Activated CD4-positive, alpha-beta T cell treated with anti-CD3 and anti-CD28 coated beads, Interleukin-2, amount 50 U/mL, for 48 hours (primary cell): ENCODE measurements at regions not wholly inside any gene's neighbourhood (a gene's known extent, or its start where the extent isn't known, plus 50 kb on each side); places are given as distances from the start of the nearest gene placed in this dataset.

ENCODE experiments used
- DNase-seq, 2 experiments: peaks; one replicate each; pipeline ENCODE4 v3.0.0-alpha.2; 2020

DNA sequence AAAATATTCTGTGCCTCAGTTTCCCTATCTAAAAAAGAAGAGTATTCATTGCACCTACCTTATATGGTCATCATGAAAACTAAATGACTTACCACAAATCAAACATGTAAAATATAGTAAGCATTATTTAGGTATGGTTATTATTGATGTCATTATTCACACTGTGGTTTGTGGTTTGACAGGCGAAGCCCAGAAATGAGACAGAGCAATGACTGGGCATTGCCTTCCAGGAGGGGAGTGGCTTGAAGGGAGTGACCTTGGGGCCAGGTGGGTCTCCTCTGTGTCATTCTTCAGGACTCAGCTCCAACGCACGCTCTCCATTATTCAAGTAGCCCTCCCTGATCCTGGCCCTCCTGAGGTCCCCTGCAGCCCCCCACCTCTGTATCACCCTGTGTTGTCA, 133.7 kb downstream of the DMRTA2 start:
- no peak for DNase-seq

DNA sequence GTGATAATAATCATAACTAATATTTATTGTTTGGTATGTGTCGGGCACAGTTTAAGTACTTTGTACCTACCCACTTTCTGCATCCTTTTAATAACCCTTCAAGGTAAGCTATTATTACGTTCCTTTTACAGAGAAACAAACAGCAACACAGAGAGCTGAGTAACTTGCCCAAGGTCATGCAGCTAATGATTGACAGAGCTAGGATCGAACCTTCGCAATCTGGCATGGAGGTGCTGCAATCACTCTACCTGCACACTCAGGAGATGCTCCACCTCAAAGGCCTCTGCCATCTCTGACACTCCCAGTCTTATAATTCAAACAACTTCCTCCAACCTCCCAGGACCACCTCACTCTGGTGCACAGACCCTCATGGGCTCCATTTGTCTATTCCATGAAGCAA, 137.2 kb downstream of the DMRTA2 start:
- no peak for DNase-seq

DNA sequence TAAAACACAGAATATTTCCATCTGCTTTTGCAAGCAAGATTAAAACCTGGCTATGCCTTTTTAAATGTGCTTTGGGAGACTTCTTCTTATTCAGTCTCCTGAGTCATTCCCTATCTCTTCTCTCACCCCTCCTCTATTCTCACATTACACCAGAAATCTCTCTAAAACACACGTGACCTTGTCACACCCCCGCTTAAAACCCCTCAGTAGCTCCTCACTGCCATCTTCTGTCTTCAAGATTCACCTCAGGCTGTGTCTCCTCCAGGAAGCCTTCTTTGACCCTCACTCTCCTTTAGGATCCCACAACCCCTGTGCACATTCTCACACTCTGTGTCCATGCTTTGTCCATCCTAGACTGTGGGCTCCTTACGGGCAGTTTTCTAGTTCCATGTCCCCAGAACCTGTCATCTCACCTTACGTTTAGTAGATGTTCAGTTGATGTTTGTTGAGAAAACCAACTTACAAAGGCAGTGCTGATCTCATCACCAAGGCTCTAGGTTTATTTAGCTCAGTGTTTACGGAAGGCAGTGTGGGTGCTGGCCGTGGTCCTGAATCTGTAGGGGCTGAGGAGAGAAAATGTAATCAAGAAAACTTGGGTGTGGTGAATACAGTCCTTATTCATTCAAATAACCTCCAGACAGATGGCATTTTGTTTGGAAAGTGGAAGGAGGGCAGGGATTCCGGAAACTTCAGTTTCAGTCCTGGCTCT, 143.5 kb downstream of the DMRTA2 start:
- DNase-seq = no peak

DNA sequence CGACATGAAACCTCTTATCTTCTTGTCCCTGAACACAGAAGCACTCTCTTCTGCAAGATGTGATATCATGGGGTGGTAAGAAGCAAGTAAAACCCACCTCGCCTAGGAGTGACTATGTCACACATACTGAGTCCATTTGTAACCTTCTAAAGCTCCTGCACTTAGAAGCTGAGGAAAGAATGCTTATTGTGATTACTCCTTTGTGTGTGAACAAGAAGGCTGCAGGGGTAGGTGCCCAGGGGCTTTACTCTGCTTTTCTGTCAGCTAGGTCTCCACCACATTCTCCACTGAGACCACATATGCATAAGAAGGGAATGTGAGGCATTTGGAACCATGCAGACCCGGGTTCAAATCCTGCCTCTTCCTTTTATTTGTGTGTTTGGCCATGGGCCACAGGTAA, 144.3 kb downstream of the DMRTA2 start:
- no peak for DNase-seq

DNA sequence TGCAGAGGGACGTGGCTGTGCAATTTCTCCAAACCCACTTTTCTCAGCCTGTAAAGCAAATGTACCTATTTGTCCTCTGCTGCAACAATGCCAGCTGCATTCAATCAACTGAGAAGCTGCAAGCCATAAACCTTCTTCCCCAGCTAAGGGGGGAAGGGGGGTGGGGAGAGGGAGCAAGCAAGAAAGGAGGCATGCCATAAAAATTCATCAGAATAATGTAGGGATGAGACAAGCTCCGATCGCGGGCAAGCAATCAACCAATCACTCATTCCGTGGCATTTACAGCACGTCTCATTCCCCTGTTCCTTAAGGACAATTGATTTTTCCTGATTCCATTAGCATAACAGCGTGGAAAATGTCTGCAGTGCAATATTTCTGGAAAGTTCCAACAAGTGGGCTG, 144.8 kb downstream of the DMRTA2 start:
- no peak for DNase-seq

DNA sequence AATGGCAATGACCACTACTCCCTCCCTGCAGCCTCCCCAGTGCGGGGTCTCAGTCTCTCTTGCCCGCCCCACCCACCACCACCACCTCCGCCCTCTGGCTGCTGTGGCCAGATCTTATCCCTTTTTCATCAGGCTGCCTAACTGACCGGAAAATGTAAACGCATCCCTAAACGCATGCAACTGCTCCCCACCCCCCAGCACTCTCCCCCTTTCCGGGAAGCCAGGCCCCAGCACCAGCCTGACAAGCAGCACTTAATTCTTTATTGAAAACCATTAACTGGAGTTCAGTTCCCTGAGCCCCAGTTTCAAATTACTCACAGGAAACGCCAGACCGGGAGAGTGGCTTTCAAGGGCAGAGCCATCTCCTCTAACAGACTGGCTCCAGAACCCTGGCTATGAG, 147.7 kb downstream of the DMRTA2 start:
- no peak for DNase-seq

DNA sequence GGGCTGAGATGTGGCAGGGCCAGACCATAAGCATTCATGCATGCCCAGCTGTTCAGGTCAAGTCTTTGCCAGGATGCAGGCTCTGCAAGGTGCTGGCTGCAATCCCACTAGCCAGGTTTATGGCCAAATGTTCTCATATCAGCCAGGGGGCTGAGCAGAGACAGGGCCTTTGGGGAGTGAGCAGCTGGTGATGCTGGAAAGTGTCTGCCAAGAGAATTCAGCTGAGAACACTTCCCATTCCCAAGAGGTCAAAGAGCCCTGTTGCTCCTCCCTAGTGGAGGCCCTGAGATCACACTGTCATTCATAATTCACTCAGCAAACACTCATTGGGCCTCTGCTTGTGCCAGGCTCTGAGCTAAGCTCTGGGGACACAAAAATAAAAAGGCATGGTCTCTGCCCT, 150.3 kb downstream of the DMRTA2 start:
- DNase-seq = no peak

DNA sequence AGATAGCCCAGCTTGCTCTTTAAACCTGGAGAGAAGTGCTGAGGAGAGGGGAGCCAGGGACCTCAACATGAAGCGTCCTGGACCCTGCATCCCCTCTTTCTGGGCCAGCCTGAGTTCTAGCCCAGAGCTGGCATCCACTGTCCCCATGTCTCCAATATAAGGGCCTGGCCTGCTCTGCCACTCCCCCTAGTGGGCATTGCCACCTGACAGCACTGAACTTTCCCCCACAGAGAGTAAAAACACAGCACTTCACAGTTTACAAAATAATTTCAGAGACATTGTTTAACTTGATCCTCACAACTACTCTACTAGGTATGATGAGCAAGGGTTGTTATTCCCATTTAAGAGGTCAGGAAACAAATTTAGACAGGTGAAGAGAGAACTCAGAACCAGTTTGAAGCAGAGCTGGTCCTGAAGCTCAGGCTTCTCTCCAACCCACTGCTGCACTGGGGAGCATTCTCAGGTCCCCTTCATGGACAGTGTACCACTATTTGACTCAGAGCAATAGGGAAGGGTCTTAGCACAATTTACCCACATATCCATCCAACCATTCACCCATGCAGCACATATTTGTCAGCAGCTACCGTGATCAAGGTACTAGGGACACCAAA, 151.2 kb downstream of the DMRTA2 start:
- peak; percentile 13 to 24 for DNase-seq

DNA sequence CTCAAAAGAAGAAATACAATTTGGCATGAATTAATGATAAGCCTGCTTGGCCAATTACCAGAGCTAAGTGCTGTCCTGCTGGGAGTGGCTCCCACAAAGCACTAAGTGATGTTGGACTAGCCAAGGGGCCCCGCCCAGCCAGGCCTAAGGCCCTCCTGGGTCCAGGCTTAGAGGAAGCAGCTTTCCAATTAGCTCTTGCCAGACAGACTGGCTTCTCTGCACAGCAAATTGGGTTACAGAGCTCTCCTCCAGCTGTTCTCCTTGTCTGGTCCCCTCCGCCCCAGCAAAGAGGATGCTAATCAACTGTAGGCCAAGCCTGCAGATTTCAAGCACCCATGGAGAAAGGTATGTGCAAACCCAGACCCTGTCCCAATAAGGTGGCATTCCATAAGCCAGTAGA, 151.9 kb downstream of the DMRTA2 start:
- no peak for DNase-seq

DNA sequence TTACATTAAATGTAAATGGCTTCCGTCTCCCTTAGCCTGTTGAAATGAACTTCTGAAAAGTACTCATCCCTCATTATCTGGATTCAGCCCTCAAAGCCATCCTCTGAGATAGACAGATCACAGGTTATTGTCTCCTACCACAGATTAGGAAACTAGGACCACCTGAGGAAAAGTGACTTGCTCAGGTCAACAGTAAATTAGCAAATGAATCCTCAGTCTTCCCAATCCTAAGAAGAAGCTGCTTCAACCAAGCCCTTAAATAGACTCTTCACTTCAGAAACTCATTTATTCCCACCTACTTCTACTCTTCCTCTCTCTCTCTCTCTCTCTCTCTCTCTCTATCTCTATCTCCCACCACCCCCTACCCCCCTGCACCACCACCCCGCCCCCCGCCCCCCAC, 152.3 kb downstream of the DMRTA2 start:
- no peak for DNase-seq

DNA sequence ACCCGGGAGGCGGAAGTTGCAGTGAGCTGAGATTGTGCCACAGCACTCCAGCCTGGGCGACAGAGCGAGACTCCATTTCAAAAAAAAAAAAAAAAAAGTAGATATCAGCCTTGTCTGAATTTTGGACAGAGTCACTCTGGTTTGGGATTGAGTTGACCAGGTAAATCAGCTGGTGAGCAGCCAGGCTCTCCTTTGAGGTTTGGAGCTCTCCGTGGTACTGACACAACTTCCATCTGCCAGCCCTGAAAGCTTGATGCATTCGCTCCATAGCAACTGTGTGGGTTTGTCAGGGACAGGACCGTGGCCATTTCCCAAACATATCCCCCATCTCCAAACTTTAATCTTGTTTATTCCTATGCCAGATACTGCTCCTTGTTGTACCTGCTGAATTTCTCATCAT, 155.2 kb downstream of the DMRTA2 start:
- DNase-seq = no peak

DNA sequence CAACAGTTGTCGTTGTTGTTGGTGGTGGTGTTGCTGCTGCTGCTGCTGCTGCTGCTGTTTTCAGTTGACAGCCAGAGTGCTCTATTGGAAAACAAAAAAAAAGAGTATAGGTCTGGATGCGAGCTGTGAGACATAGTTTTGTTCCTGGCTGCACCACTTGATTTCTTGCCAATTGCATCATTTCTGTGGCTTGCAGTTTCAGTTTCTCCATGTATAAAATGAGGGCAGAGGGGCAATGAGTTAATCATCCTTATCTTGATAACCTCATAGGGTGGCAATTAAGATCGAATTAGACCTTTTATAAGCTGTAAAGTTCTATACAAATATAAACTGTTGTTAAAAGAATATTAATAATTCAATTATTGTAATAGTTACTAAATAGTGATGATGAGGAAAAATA, 156.7 kb downstream of the DMRTA2 start:
- DNase-seq = no peak

DNA sequence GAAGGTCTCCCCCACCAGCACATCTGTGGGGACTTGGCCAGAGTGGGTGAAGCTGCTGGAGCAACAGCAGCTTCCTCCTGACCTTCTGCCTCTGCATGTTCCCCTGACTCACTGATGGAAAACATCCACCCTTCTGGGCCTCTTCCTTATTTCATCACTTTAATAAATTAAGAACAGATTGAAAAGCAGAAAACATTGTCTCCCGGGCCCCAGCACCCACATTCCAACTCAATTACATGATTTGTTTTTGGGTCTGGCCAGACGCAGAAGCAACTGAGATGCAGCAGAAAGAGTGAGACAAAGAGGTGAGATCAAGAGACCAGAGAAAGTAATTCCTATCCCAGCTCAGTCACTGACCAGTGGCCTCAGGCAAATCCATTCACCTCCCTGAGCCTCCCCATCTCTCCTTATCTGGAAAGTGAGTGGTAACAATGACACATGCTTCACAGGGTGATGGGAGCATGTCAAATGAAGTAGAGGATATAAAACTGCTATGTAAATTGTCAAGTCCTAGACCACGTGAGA, 157.1 kb downstream of the ELAVL4 start:
- DNase-seq = no peak

DNA sequence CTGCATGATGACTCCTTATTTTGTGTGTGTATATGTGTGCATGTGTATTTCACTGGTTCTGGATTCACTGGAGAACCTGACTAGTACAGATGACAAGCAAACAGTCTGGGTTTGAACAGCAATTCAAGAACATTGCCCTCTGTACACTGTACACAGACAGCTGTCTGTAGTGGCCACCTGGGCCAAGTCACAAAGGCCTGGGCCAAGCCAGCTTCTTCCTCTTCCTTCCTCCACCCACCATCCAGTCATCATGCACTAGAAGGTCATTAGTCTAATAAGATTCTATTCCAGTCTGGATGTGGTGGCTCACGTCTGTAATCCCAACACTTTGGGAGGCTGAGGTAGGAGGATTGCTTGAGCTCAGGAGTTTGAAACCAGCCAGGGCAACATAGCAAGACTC, 155.9 kb downstream of the ELAVL4 start:
- no peak for DNase-seq

DNA sequence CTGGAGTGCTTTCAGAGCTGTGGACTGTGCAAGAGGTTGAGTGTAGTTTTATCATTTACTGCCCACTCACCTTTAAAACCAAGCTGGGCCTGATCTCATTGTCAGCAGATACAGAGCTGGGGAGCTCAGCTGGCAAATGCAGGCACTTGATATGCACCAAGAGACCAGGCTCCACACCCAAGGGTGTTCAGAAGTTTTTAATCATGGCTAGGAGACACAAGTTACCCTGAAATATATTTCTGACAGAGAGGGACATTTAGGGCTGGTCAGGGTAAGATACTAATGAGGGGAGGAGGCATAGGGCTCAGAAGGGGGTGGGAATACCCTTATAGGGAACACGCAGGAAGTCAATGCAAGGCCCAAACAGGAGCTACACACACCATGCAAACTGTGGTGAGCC, 153.7 kb downstream of the ELAVL4 start:
- no peak for DNase-seq

DNA sequence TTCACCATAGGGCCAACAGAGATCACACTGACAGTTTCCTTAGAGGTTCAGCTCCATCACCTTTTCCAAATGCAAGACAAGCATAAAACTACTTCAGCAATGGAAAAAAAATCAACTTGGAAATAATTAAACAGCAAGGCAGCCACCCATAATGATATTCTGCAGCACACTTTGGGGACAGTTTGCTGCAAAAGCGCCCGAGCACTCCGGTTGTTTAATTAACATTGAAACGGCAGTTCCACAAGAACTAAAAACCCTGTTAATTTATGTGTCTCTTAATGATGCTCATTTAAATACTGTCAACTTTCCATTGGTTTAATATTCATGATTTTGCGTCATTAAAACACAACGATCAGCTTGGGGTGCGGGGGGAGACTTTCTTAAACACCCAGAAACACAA, 153.2 kb downstream of the ELAVL4 start:
- DNase-seq = no peak

DNA sequence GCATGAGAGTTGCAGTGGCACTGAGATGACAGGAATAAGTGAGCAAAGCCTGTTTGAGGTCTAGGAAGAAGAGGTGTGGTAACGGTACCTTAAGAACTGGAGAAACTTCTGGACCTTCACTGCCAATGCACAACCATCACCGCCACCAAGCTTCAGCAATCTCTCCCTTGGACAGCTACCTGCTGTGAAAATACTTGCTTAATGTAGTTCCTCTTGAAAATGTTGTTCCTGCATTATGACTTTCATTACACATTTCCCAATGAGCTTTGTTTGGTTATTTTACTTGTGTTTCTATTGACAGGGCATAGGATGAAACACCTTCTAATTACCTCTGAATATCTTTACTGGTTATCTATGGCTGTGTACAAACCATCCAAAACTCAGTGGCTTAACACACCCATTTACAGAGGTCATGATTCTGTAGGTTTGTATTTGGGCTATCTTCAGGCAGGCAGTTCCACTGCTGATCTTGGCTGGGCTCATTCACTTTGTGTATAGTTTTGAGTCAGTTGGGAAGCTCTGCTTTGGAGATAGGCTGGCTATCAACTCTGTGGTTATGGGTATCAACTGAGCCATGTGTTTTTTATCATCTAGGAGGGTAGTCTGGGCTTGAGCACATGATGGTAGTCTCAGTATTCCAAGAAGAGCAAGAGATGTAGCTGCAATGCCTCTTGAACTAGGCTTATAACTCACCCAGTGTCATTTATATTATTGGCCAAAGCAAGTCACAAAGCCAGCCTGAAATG, 149.4 kb downstream of the ELAVL4 start:
- DNase-seq = no peak

DNA sequence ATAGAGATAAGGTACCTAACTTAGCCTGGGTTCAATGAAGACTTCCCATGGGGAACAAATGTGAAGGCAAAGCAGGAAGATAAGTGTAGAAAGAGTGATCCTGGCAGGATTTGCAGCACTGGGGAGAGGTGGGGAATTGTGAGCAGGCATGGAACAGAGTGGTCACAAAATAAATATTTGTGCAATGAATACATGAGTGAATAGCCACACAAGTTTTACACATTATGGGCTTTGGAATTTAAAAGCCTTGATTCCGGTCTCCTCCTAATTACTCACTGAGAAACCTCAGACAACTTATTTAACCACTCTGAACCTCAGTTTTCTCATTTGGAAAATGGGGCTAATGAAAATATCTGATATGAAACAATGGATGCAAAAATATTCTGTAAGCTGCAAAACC, 148.3 kb downstream of the ELAVL4 start:
- DNase-seq = no peak
